Thyroid gland (tissue), 4 donors: ENCODE measurements at regions not wholly inside any gene's neighbourhood (a gene's known extent, or its start where the extent isn't known, plus 50 kb on each side); places are given as distances from the start of the nearest gene placed in this dataset.

ENCODE experiments used
- CTCF ChIP-seq, 6 experiments: fragments of 200-600 bp in 3 of 6; fragments of 450-650 bp in 3 of 6; sonication (generic) in 3 of 6; IDR thresholded peaks; one replicate each; pipeline ENCODE4 v1.5.1; 2016 to 2019; ENCODE audit warnings: antibody characterized with exemption in 6 of 6, mild to moderate bottlenecking in 2 of 6, inconsistent platforms in 1 of 6, moderate library complexity in 1 of 6
- POLR2A ChIP-seq, 2 donors: fragments of 450-650 bp; IDR thresholded peaks; one replicate each; pipeline ENCODE4 v1.6.1; 2017; ENCODE audit warnings: antibody characterized with exemption in 2 of 2, mild to moderate bottlenecking in 2 of 2, moderate library complexity in 1 of 2

DNA sequence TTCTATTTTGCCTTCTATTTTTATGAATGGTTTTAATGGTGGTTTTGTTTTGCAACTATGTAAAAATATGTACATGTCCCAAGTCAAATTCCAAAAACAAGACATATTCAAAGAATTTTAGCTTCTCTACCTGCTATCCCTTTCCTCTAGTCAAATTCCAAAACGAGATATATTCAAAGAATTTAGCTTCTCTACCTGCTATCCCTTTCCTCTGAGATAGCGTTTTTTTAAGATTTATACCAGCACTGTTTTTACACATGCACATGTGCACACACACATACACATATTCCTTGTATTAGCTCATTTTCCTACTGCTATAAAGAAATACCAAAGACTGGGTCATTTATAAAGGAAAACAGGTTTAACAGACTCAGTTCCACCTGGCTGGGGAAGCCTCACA is 199.1 kb upstream of the ARL4C start:
- TF ChIP-seq CTCF (IDR thresholded peaks at IDR 0.05) (no peak), POLR2A (IDR thresholded peaks at IDR 0.05) (no peak)
